Effector CD4-positive, alpha-beta T cell (primary cell): ENCODE measurements at regions not wholly inside any gene's neighbourhood (a gene's known extent, or its start where the extent isn't known, plus 50 kb on each side); places are given as distances from the start of the nearest gene placed in this dataset.
"Not testable (repeated sequence)": the region's sequence is repeated elsewhere in the genome, so short reads cannot be mapped to it uniquely, and the experiment has no call there.

Experiments
- DNase-seq: peaks from one replicate; pipeline ENCODE4 v3.0.0-alpha.2; 2020

DNA sequence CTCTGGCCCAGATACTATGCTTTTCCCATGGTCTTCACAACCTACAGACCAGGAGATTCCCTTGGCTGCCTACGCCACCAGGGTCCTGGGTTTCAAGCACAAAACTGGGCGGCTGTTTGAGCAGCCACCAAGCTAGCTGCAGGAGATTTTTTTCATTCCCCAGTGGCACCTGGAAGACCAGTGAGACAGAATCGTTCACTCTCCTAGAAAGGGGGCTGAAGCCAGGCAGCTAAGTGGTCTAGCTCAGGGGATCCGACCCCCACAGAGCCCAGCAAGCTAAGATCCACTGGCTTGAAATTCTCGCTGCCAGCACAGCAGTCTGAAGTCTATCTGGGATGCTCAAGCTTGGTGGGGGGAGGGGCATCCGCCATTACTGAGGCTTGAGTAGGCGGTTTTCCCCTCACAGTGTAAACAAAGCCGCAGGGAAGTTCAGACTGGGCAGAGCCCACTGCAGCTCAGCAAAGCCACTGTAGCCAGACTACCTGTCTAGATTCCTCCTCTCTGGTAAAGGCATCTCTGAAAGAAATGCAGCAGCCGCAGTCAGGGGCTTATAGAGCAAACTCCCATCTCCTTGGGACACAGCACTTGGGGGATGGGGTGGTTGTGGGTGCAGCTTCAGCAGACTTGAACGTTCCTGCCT is 168.7 kb upstream of the ADAMTSL1 start:
- DNase-seq, result not testable (repeated sequence)

DNA sequence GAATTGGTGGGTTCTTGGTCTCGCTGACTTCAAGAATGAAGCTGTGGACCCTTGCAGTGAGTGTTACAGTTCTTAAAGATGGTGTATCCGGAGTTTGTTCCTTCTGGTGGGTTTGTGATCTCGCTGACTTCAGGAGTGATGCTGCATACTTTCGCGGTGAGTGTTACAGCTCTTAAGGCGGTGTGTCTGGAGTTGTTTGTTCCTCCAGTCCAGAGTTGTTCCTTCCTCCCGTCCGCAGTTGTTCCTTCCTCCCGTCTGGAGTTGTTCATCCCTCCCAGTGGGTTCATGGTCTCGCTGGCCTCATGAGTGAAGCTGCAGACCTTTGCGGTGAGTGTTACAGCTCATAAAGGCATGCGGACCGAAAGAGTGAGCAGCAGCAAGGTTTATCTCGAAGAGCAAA is 159.6 kb upstream of the ADAMTSL1 start:
- no peak for DNase-seq

GRCh38 chr9:18317896-18318295 is 156.1 kb upstream of the ADAMTSL1 start:
- no peak for DNase-seq

DNA sequence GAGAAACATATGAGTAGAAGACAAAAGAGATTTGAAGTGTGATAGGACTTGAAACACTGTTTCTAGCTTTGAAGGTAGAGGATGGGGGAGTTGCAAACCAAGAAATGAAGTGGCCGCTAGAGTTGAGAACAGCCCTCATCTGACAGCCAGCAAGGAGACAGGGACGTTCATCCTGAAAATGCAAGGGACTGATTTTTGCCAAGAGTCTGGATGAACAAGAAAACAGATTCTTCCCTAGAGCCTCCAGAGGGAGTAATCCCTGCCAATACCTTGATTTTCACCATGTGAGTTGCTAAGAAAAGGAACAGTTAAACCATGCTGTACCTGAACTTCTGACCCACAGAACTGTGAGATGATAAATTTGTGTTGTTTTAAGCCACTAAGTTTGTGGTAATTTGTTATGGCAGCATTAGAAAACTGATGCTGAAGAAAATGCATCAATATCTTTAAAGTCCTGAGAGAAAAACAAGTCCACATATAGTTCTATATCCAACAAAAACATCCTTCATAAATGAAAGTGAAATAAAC is 154.0 kb upstream of the ADAMTSL1 start:
- DNase-seq, result no peak

DNA sequence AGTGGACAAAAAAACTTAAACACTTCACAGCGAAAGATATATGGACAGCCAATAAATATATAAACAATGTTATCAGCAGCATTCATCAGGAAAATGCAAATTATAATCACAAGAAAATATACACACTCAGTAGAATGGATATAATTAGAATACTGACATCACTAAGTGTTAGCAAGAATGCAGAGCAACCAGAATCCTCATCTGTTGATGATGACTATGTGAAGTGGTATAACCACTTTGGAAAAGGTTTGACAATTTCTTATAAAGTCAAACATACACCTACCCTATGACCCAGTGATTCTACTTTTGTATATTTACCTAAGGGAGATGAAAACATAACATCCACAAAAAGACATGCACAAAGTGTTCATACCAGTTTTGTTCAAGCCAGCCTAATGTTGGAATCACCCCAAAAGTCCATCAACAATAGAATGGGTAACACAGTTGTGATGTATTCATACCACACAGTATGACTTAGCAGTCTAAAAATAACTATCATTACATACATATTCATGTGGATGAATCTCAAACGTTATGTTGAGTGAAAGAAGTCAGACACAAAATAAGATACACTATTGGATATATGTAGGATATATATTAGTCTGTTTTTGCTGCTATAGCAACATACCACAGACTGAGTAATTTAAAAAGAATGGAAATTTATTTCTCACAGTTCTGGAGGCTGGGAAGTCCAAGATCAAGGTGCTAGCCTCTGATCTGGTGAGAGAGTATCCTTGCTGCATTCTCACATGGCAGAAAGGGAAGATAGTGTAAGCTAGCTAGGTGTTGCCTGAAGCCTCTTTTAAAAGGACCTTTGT is 148.8 kb upstream of the ADAMTSL1 start:
- no peak for DNase-seq

GRCh38 chr9:18325746-18326011 is 148.3 kb upstream of the ADAMTSL1 start:
- not testable (repeated sequence) for DNase-seq

- DNase-seq, result no peak
Observed at GRCh38 chr9:18327121-18327520, 146.8 kb upstream of the ADAMTSL1 start.

GRCh38 chr9:18330401-18331309 is 143.3 kb upstream of the ADAMTSL1 start:
- DNase-seq, result no peak

DNA sequence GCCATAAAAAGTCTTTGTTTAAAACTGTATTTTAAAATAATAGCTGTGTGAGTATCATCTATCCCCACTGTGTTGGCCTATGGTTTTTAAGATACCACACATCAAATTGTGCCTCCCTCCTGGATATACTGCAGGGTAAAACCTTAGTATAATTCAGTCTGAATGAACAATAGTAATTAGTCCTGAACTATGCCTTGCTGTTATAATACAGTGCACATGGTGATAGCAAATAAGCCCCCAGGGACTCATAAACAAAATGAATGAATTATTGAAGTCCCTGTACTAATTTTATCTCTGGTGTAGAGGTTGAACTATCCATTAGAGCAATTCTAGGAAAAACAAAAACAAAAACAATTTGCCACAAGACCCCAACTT is 142.7 kb upstream of the ADAMTSL1 start:
- no peak for DNase-seq

GRCh38 chr9:18331808-18332209 is 142.1 kb upstream of the ADAMTSL1 start:
- DNase-seq, result no peak

GRCh38 chr9:18333157-18333556 is 140.8 kb upstream of the ADAMTSL1 start:
- DNase-seq, result no peak

DNA sequence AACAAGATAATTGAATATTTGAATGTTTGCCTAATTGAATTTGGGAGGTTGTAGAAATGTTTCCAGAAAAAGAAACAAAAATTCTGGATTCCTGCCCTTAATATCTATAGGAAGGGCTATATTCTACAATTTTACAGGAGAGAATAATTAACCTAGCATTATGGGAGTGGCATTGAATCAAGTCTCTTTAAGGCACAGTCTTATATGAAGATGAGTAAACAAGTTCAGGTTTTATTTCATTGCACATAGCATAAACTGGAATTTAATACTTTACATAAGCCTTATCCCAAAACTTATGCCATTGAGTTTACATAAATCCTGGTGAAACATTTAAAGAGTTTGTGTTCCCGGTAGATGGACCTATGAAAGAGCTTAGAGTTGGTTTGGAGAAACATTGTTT is 138.1 kb upstream of the ADAMTSL1 start:
- no peak for DNase-seq

DNA sequence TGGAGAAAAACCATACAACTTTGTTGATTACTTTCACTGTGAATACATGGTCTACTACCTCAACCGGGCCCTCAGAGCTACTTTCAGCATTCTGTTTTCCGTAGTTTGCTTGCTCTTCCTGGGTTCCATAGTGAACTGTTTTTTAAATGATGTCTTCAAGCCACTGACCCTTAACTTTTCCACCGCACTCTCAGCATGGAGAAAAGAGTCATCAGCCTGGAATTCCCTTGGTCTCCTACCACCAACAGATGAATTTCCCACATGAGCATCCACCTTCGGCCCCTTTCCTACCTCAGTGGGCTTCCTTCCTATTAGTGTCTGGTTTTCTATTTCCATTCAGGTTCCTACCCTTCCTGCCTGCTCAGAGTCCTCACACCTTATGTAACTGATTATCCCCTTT is 135.9 kb upstream of the ADAMTSL1 start:
- DNase-seq, result no peak

GRCh38 chr9:18343784-18344183 is 130.2 kb upstream of the ADAMTSL1 start:
- DNase-seq, result no peak

- DNase-seq, result no peak
Observed at GRCh38 chr9:18346745-18347144, 127.2 kb upstream of the ADAMTSL1 start.

- DNase-seq, result no peak
Observed at GRCh38 chr9:18347386-18348082, 126.4 kb upstream of the ADAMTSL1 start.

- no peak for DNase-seq
Observed at GRCh38 chr9:18348083-18348475, 125.9 kb upstream of the ADAMTSL1 start.

DNA sequence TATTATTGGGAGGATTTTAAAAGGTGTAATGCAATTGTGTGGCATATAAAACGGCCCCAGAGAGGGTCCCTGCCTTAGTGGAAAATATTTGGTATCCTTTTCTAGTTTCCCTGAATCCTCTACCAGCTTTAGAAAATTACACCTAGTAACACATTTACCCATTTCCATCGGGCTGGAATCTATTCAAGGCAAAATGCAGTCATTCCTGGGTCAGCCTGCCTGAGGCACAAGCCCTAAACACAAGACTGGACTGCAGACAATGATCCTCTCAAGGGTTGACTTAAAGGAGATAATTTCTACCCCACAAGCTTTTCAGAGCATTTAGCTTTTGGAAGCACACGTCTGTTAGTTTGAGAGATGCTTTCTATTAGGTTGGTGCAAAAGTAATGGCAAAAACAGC is 124.4 kb upstream of the ADAMTSL1 start:
- DNase-seq, result no peak

DNA sequence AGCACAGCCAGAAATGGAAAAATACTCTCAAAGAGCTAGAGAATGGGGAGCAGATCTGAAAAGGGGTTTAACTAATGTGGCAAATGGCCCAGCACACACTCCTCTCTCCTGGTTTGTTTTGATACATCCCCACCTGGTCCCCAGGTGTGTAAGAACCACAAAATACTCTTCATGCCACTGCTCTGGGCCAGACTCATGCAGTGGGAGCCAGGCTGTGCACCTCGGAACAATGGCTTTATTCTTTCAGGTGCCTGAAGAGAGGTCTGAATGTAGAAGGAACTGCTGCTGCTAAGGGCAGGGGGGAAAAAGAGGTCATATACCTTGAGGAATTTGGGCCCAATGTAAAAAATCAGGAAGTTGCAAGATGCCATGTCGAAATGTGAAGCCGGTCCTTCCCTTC is 123.9 kb upstream of the ADAMTSL1 start:
- no peak for DNase-seq

- no peak for DNase-seq
Observed at GRCh38 chr9:18350995-18351595, 122.9 kb upstream of the ADAMTSL1 start.

DNA sequence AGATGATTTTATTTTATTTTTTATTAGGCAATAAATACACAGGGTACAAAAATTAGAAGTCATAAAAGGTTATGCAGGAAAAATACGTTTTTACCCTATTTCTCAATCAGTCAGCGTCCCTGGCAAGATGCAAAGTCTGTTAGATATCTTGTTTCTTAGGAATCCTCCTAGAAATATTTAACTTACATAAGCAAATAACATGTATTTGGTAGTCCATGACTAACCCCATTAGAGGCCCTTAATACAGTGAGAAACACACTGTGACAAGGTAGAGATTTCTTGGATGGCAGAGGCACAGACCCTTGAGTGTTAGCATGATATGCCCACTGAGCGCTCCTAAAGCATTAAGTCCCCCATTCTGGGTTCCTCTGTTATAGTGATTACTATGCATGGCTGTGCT is 121.2 kb upstream of the ADAMTSL1 start:
- DNase-seq, result no peak

- DNase-seq, result no peak
Observed at GRCh38 chr9:18353473-18353872, 120.5 kb upstream of the ADAMTSL1 start.

- DNase-seq, result no peak
Observed at GRCh38 chr9:18357321-18357720, 116.6 kb upstream of the ADAMTSL1 start.
